HG02852 (cell line): ENCODE measurements at regions not wholly inside any gene's neighbourhood (a gene's known extent, or its start where the extent isn't known, plus 50 kb on each side); places are given as distances from the start of the nearest gene placed in this dataset.
"Not testable (repeated sequence)": the region's sequence is repeated elsewhere in the genome, so short reads cannot be mapped to it uniquely, and the experiment has no call there.

Source experiments
- ATAC-seq: cut with Tn5 transposase; IDR thresholded peaks from one replicate; pipeline ENCODE4 v1.9.1; 2021; ENCODE audit warnings: mild to moderate bottlenecking, moderate library complexity; ENCODE audit not compliant: unreplicated experiment

GRCh38 chr3:147333098-147333497 is 73.2 kb downstream of the ZIC4 start:
- no peak for ATAC-seq

GRCh38 chr3:147328711-147329110 is 77.6 kb downstream of the ZIC4 start:
- ATAC-seq, result no peak

- ATAC-seq, result no peak
These were observed 82.0 kb downstream of the ZIC4 start for GRCh38 chr3:147324356-147324755.

GRCh38 chr3:147318900-147319299 is 87.4 kb downstream of the ZIC4 start:
- ATAC-seq, result no peak

- ATAC-seq, result not testable (repeated sequence)
These were observed 89.3 kb downstream of the ZIC4 start for GRCh38 chr3:147317080-147317479.

- no peak for ATAC-seq
These were observed 92.8 kb downstream of the ZIC4 start for GRCh38 chr3:147313513-147313912.

- ATAC-seq, result no peak
These were observed 93.5 kb downstream of the ZIC4 start for GRCh38 chr3:147312786-147313280.

GRCh38 chr3:147311716-147312115 is 94.6 kb downstream of the ZIC4 start:
- ATAC-seq, result no peak

- ATAC-seq, result no peak
These were observed 100.7 kb downstream of the ZIC4 start for GRCh38 chr3:147305533-147306250.

- ATAC-seq, result no peak
These were observed 101.6 kb downstream of the ZIC4 start for GRCh38 chr3:147304756-147305155.

- no peak for ATAC-seq
These were observed 104.6 kb downstream of the ZIC4 start for GRCh38 chr3:147301781-147302180.

- no peak for ATAC-seq
These were observed 106.7 kb downstream of the ZIC4 start for GRCh38 chr3:147299656-147300055.

GRCh38 chr3:147298511-147298982 is 107.8 kb downstream of the ZIC4 start:
- ATAC-seq, result no peak

- ATAC-seq, result no peak
These were observed 108.5 kb downstream of the ZIC4 start for GRCh38 chr3:147297761-147298350.

- not testable (repeated sequence) for ATAC-seq
These were observed 119.0 kb downstream of the ZIC4 start for GRCh38 chr3:147287370-147287769.

GRCh38 chr3:147269907-147270306 is 136.4 kb downstream of the ZIC4 start:
- no peak for ATAC-seq

- ATAC-seq, result no peak
These were observed 138.9 kb downstream of the ZIC4 start for GRCh38 chr3:147267434-147267833.

- ATAC-seq, result no peak
These were observed 148.4 kb downstream of the ZIC4 start for GRCh38 chr3:147257944-147258343.

- no peak for ATAC-seq
These were observed 149.6 kb downstream of the ZIC4 start for GRCh38 chr3:147256739-147257138.

GRCh38 chr3:147246906-147247305 is 159.4 kb downstream of the ZIC4 start:
- no peak for ATAC-seq

GRCh38 chr3:147245638-147246037 is 160.7 kb downstream of the ZIC4 start:
- not testable (repeated sequence) for ATAC-seq

GRCh38 chr3:147245022-147245421 is 161.3 kb downstream of the ZIC4 start:
- not testable (repeated sequence) for ATAC-seq
